DOHH2 (cell line): ENCODE measurements at regions not wholly inside any gene's neighbourhood (a gene's known extent, or its start where the extent isn't known, plus 50 kb on each side); places are given as distances from the start of the nearest gene placed in this dataset.
"Not testable (repeated sequence)": the region's sequence is repeated elsewhere in the genome, so short reads cannot be mapped to it uniquely, and the experiment has no call there.

ENCODE experiments used
- H3F3A ChIP-seq: fragments of 200-600 bp; sonication (generic), shearing (Covaris generic); 2 replicates; pipeline ENCODE4 v1.6.0; 2016; ENCODE audit warnings: antibody characterized with exemption, mild to moderate bottlenecking; ENCODE audit not compliant: control insufficient read depth, insufficient read depth
- H3K27ac ChIP-seq: fragments of 200-600 bp; sonication (generic); 2 replicates; pipeline ENCODE4 v1.5.1; 2014; ENCODE audit warnings: low read depth, mild to moderate bottlenecking, low read length, moderate library complexity
- H3K27me3 ChIP-seq: fragments of 200-600 bp; sonication (generic); 2 replicates; pipeline ENCODE4 v1.6.1; 2014; ENCODE audit warnings: mild to moderate bottlenecking, low read length, mixed read lengths; ENCODE audit not compliant: control insufficient read depth
- H3K36me3 ChIP-seq: fragments of 200-600 bp; sonication (generic); 2 replicates; pipeline ENCODE4 v1.6.1; 2014; ENCODE audit warnings: mild to moderate bottlenecking, low read length, moderate library complexity, mixed read lengths; ENCODE audit not compliant: control insufficient read depth
- H3K4me1 ChIP-seq: fragments of 200-600 bp; sonication (generic); 2 replicates; pipeline ENCODE4 v1.6.1; 2014; ENCODE audit warnings: mild to moderate bottlenecking, low read length, mixed read lengths; ENCODE audit not compliant: control insufficient read depth
- H3K4me2 ChIP-seq: fragments of 200-600 bp; sonication (generic); 2 replicates; pipeline ENCODE4 v1.6.0; 2014; ENCODE audit warnings: mild to moderate bottlenecking, low read length, moderate library complexity
- H3K4me3 ChIP-seq: fragments of 200-600 bp; sonication (generic); 2 replicates; pipeline ENCODE4 v1.5.1; 2014; ENCODE audit warnings: mild to moderate bottlenecking, low read length, mixed read lengths
- H3K79me2 ChIP-seq: fragments of 200-600 bp; sonication (generic); 2 replicates; pipeline ENCODE4 v1.6.1; 2014; ENCODE audit warnings: mild to moderate bottlenecking, low read length, mixed read lengths; ENCODE audit not compliant: control insufficient read depth
- H3K9me2 ChIP-seq: fragments of 200-600 bp; sonication (generic); replicated peaks from 2 replicates; pipeline ENCODE4 v1.6.1; 2014; ENCODE audit warnings: mild to moderate bottlenecking, low read length, mixed read lengths; ENCODE audit not compliant: control insufficient read depth
- H3K9me3 ChIP-seq: fragments of 200-600 bp; sonication (generic); 2 replicates; pipeline ENCODE4 v1.6.1; 2014; ENCODE audit warnings: antibody characterized with exemption, low read length, mixed read lengths; ENCODE audit not compliant: control insufficient read depth, insufficient read depth
- H4K20me1 ChIP-seq: fragments of 200-600 bp; sonication (generic); 2 replicates; pipeline ENCODE4 v1.6.0; 2014; ENCODE audit warnings: low read depth, mild to moderate bottlenecking, antibody characterized with exemption, low read length, moderate library complexity; ENCODE audit not compliant: control insufficient read depth, insufficient read depth
- EZH2phosphoT487 ChIP-seq: fragments of 200-600 bp; sonication (generic); IDR thresholded peaks from 2 replicates; pipeline ENCODE4 v1.6.1; 2017; ENCODE audit warnings: borderline replicate concordance, mild to moderate bottlenecking, antibody characterized with exemption, low read length, moderate library complexity, mixed read lengths
- TF ChIP-seq, protein P1 (sequence below): fragments of 200-600 bp; sonication (generic); IDR thresholded peaks from one replicate; pipeline ENCODE4 v1.5.1; 2014; ENCODE audit warnings: antibody characterized with exemption, mild to moderate bottlenecking, low read depth, low read length; ENCODE audit not compliant: poor library complexity, severe bottlenecking

GRCh38 chr18:73520229-73520628 is 627.4 kb downstream of the FBXO15 start:
- Histone ChIP-seq H3K27me3 (no peaks in the 10 kb centered on the region), H3K9me3 (no peaks in the 10 kb centered on the region; the same call in 1 of the 2 replicates), H3K4me3 (no peak overlapping the region), H3K36me3 (no peaks in the 10 kb centered on the region), H3K9me2 (no peaks in the 10 kb centered on the region), H3K27ac (no peak overlapping the region), H3F3A (no peaks in the 10 kb centered on the region), H3K4me2 (no peak overlapping the region), H3K4me1 (no peaks in the 10 kb centered on the region), H3K79me2 (no peaks in the 10 kb centered on the region), H4K20me1 (no peaks in the 10 kb centered on the region)
- TF ChIP-seq EZH2phosphoT487: no peak
- TF ChIP-seq, protein P1, sequence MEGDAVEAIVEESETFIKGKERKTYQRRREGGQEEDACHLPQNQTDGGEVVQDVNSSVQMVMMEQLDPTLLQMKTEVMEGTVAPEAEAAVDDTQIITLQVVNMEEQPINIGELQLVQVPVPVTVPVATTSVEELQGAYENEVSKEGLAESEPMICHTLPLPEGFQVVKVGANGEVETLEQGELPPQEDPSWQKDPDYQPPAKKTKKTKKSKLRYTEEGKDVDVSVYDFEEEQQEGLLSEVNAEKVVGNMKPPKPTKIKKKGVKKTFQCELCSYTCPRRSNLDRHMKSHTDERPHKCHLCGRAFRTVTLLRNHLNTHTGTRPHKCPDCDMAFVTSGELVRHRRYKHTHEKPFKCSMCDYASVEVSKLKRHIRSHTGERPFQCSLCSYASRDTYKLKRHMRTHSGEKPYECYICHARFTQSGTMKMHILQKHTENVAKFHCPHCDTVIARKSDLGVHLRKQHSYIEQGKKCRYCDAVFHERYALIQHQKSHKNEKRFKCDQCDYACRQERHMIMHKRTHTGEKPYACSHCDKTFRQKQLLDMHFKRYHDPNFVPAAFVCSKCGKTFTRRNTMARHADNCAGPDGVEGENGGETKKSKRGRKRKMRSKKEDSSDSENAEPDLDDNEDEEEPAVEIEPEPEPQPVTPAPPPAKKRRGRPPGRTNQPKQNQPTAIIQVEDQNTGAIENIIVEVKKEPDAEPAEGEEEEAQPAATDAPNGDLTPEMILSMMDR: no peak

DNA sequence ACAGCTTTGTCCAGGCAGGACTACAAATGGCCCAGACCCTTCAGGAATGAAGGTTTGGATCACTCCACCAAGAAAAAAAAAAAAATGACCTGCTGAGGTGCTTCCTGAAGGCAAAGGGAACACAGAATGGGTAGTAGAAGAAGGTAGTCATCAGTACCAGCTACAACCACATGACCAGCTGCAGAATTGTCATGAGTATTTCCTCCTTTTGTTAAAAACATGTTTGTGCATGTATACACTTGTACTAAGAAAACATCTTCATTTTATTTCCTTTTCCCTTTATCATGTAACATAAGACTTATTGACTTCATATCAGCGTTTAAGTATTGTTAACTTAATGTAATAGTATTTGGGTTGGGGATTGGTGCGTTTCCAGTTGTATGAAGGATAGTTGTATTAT is 631.6 kb downstream of the FBXO15 start:
- not testable (repeated sequence) for H3K9me2 ChIP-seq, H3K79me2 ChIP-seq, H3K36me3 ChIP-seq, H3K4me1 ChIP-seq, H3K27me3 ChIP-seq, H3K27ac ChIP-seq, H3K4me3 ChIP-seq, H3K9me3 ChIP-seq, H3F3A ChIP-seq, H4K20me1 ChIP-seq, H3K4me2 ChIP-seq

DNA sequence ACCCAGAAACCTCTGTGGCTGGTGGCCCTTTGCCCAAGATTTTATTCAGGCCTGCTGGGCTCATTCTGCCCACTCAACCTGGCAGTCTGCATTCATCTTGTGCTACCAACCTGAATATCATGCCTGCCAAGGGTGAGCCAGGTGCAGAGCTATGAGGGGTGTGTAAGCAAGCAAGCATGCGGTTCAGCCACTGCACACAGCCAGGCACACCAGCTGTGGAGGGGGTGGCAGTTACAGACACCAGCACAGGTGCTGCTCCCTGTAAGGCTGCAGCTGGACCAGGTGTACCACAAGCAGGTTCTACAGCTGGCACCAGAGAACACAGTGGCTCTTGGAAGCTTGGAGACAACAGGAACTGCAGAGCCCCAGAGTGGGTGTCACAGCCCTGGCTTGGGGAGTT is 633.2 kb downstream of the FBXO15 start:
- Histone ChIP-seq H3K4me3 (no peak overlapping the region), H3K4me1 (no peaks in the 10 kb centered on the region), H3F3A (no peaks in the 10 kb centered on the region), H3K79me2 (no peaks in the 10 kb centered on the region), H3K27me3 (no peaks in the 10 kb centered on the region), H3K27ac (no peak overlapping the region), H3K9me3 (no peaks in the 10 kb centered on the region), H3K9me2 (no peaks in the 10 kb centered on the region), H4K20me1 (no peaks in the 10 kb centered on the region), H3K36me3 (no peaks in the 10 kb centered on the region), H3K4me2 (no peak overlapping the region)
- TF ChIP-seq, protein P1: no peak
- TF ChIP-seq EZH2phosphoT487: no peak

DNA sequence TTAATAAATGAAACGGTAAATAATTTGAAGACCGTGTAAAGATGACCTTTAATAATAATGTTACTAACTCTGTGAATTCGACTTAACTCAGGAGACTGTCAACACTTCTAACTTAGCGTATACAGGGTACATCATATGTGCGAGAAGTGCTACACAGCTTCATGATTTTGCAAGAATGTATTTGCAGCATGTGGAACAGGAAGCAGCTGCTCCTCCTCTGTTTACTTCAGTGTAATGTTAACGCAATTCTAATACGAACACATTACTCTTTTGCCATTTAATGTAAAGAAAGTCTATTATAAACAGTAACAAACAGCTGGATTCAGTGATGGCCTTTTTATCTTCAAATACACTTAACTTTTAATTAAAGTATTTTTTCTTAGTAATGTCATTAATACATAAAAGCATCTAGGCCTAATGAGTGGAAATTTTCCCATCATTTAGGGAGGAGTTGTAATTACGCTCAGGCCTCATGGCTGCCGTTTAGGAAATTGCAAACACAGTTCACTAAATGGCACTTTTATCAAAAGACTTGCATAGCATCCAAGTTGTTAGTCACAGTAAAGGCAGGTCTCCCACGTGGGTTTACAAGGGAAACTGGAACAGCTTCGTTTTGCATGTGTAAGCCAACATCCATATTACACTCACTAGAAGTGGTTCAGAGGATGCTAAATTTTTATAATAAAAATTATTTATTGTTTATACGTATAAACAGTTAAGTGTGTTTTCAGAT is 635.7 kb downstream of the FBXO15 start:
- Histone ChIP-seq H3K4me3 (no peak overlapping the region), H3K36me3 (no peaks in the 10 kb centered on the region), H3K9me3 (no peaks in the 10 kb centered on the region), H3K9me2 (no peaks in the 10 kb centered on the region), H3F3A (no peaks in the 10 kb centered on the region), H3K4me2 (no peak overlapping the region), H4K20me1 (no peaks in the 10 kb centered on the region), H3K27me3 (no peaks in the 10 kb centered on the region), H3K27ac (no peak overlapping the region), H3K4me1 (no peaks in the 10 kb centered on the region), H3K79me2 (no peaks in the 10 kb centered on the region)
- TF ChIP-seq EZH2phosphoT487: no peak
- TF ChIP-seq, protein P1: no peak
